ENCODE measurements at regions not wholly inside any gene's neighbourhood (a gene's known extent, or its start where the extent isn't known, plus 50 kb on each side); places are given as distances from the start of the nearest gene placed in this dataset.

DNA sequence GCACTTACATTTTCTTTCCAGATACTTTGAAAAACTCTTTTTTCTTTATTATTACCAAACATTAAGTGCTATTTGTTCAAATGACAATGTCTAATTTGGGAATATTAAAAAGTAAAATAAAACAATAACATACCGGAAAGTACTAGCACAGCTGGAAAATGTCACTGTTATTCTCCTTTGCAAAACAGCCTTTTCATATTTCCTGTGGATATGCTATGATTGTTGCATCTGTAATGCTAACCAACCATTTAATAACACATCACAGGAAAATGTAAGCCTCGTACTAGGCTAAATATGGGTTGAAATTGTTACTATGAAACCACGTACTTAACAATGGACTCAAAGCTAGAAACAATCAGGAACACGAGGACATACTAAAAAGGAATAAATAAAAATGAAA is 298.1 kb downstream of the CBLN2 start:
- TF ChIP-seq, protein P1, sequence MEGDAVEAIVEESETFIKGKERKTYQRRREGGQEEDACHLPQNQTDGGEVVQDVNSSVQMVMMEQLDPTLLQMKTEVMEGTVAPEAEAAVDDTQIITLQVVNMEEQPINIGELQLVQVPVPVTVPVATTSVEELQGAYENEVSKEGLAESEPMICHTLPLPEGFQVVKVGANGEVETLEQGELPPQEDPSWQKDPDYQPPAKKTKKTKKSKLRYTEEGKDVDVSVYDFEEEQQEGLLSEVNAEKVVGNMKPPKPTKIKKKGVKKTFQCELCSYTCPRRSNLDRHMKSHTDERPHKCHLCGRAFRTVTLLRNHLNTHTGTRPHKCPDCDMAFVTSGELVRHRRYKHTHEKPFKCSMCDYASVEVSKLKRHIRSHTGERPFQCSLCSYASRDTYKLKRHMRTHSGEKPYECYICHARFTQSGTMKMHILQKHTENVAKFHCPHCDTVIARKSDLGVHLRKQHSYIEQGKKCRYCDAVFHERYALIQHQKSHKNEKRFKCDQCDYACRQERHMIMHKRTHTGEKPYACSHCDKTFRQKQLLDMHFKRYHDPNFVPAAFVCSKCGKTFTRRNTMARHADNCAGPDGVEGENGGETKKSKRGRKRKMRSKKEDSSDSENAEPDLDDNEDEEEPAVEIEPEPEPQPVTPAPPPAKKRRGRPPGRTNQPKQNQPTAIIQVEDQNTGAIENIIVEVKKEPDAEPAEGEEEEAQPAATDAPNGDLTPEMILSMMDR (IDR thresholded peaks at IDR 0.05), result no peak
- Histone ChIP-seq H3K4me1 (no peaks in the 10 kb centered on the region), H3K9me3 (no peaks in the 10 kb centered on the region), H3K27ac (no peak overlapping the region), H3K36me3 (no peaks in the 10 kb centered on the region), H3K27me3 (no peaks in the 10 kb centered on the region), H3K4me3 (no peak overlapping the region)
- intact Hi-C loops (cut with DNase I), result no loop called here
- DNase-seq, result peak in 2 of 4 donors; percentile 1 to 13
- no peak for ATAC-seq

DNA sequence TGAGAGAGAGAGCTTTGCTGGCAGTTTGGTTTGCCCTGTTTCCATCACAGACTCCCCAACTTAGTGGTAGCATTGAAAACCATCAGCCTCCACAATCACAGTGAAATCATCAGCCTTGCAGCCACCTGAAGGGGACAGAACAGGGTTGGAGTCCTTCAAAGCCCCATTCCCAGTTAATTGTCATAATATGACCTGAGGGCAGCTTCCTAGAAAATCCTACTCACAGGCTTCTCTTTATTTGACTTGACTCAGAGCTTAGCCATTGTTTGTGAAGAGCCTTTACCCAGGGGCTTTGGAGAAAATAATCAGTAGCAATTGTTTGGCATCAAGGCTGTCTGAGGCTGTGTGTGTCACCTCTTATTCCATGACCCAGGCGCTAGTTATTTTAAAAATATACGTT is 308.7 kb downstream of the CBLN2 start:
- Histone ChIP-seq H3K9me3 (no peaks in the 10 kb centered on the region), H3K36me3 (no peaks in the 10 kb centered on the region), H3K4me1 (no peaks in the 10 kb centered on the region), H3K27ac (no peak overlapping the region), H3K27me3 (no peaks in the 10 kb centered on the region), H3K4me3 (no peak overlapping the region)
- ATAC-seq, result no peak
- intact Hi-C loops (cut with DNase I), result no loop called here
- TF ChIP-seq, protein P1 (IDR thresholded peaks at IDR 0.05), result no peak
- DNase-seq, result no peak

GRCh38 chr18:72233106-72233505 is 311.0 kb downstream of the CBLN2 start:
- Histone ChIP-seq H3K4me3 (no peak overlapping the region), H3K9me3 (no peaks in the 10 kb centered on the region), H3K36me3 (no peaks in the 10 kb centered on the region), H3K4me1 (no peaks in the 10 kb centered on the region), H3K27ac (no peak overlapping the region), H3K27me3 (no peaks in the 10 kb centered on the region)
- intact Hi-C loops (cut with DNase I), result no loop called here
- DNase-seq (no peak), ATAC-seq (no peak)
- TF ChIP-seq, protein P1 (IDR thresholded peaks at IDR 0.05), result no peak

DNA sequence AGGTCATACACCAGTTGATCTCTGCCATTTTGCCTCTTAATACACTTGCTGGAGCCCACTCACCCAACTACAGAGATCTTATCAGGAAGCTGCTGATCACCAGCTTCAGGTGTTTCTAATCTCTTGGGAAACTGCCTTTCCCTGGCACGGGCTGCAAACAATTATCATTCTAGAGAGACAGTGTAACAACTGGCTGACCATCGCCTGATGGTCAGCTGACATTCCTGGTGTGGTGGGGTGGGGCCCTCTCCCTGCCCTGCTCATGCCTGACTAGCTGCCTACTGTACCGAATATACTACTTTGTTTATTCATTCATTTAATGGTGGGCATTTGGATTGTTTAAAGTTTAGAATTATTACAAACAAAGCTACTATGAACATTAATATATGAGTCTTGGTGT is 311.5 kb downstream of the CBLN2 start:
- H3K27me3 ChIP-seq, result no peaks in the 10 kb centered on the region
- H3K9me3 ChIP-seq, result no peaks in the 10 kb centered on the region
- intact Hi-C loops (cut with DNase I), result no loop called here
- no peaks in the 10 kb centered on the region for H3K36me3 ChIP-seq
- DNase-seq (no peak), ATAC-seq (no peak)
- H3K4me1 ChIP-seq, result no peaks in the 10 kb centered on the region
- no peak overlapping the region for H3K4me3 ChIP-seq
- TF ChIP-seq, protein P1 (IDR thresholded peaks at IDR 0.05), result no peak
- H3K27ac ChIP-seq, result no peak overlapping the region

DNA sequence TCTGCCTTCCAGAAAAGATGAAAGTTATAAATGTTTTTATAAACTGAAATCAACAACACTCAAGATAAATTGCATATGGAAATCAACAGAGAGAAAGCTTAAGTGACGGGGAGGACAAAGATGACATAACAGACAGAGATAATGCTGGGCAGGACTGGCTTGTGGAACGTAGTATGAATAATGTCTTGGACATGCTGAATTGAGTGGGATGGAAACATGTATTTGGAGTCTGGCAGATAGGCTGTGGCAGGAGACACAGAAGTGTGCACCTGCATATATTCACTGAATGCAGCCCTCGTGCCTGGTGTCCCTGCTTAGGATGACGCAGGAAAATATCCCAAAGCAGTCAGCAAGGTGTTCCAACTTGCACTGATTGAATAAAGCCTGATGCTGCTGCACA is 318.2 kb downstream of the CBLN2 start:
- Histone ChIP-seq H3K36me3 (no peaks in the 10 kb centered on the region), H3K4me3 (no peak overlapping the region), H3K9me3 (peaks cover 0 to 6% of the 10 kb centered on the region in 2 donors), H3K27ac (no peak overlapping the region), H3K27me3 (no peaks in the 10 kb centered on the region), H3K4me1 (no peaks in the 10 kb centered on the region)
- DNase-seq (no peak), ATAC-seq (no peak)
- TF ChIP-seq, protein P1 (IDR thresholded peaks at IDR 0.05), result no peak
- intact Hi-C loops (cut with DNase I), result no loop called here

Data from left lung (tissue), 4 donors.